CD4-positive, alpha-beta T cell treated with Interleukin-15 for 1 hour (primary cell): ENCODE measurements at regions not wholly inside any gene's neighbourhood (a gene's known extent, or its start where the extent isn't known, plus 50 kb on each side); places are given as distances from the start of the nearest gene placed in this dataset.

ENCODE experiments used
- DNase-seq: peaks from one replicate; pipeline ENCODE4 v3.0.0-alpha.2; 2020

GRCh38 chr7:15801041-15801440, 114.6 kb upstream of the MEOX2 start:
- no peak for DNase-seq

GRCh38 chr7:15798081-15798480, 111.6 kb upstream of the MEOX2 start:
- DNase-seq: no peak

GRCh38 chr7:15795393-15795792, 108.9 kb upstream of the MEOX2 start:
- DNase-seq: no peak

GRCh38 chr7:15794801-15795200, 108.3 kb upstream of the MEOX2 start:
- DNase-seq: no peak

- DNase-seq: no peak
Observed at GRCh38 chr7:15784694-15785030, 98.2 kb upstream of the MEOX2 start.

GRCh38 chr7:15783987-15784693, 97.7 kb upstream of the MEOX2 start:
- no peak for DNase-seq

- DNase-seq: no peak
Observed at GRCh38 chr7:15782656-15783055, 96.2 kb upstream of the MEOX2 start.

GRCh38 chr7:15781944-15782343, 95.5 kb upstream of the MEOX2 start:
- DNase-seq: no peak

GRCh38 chr7:15780271-15780670, 93.8 kb upstream of the MEOX2 start:
- no peak for DNase-seq

GRCh38 chr7:15778191-15778590, 91.7 kb upstream of the MEOX2 start:
- no peak for DNase-seq

GRCh38 chr7:15765753-15766152, 79.3 kb upstream of the MEOX2 start:
- DNase-seq: no peak

- DNase-seq: no peak
Observed at GRCh38 chr7:15764851-15765382, 78.4 kb upstream of the MEOX2 start.

GRCh38 chr7:15764010-15764409, 77.5 kb upstream of the MEOX2 start:
- DNase-seq: no peak

- DNase-seq: no peak
Observed at GRCh38 chr7:15757041-15758000, 70.8 kb upstream of the MEOX2 start.

GRCh38 chr7:15755061-15755460, 68.6 kb upstream of the MEOX2 start:
- DNase-seq: no peak

GRCh38 chr7:15753887-15754579, 67.5 kb upstream of the MEOX2 start:
- no peak for DNase-seq

- no peak for DNase-seq
Observed at GRCh38 chr7:15752377-15752776, 65.9 kb upstream of the MEOX2 start.

GRCh38 chr7:15751191-15751701, 64.8 kb upstream of the MEOX2 start:
- no peak for DNase-seq

- DNase-seq: no peak
Observed at GRCh38 chr7:15750727-15751126, 64.2 kb upstream of the MEOX2 start.

GRCh38 chr7:15749631-15750030, 63.1 kb upstream of the MEOX2 start:
- no peak for DNase-seq

GRCh38 chr7:15747712-15748111, 61.2 kb upstream of the MEOX2 start:
- no peak for DNase-seq

- no peak for DNase-seq
Observed at GRCh38 chr7:15747301-15747700, 60.8 kb upstream of the MEOX2 start.

GRCh38 chr7:15743926-15744480, 57.5 kb upstream of the MEOX2 start:
- DNase-seq: no peak
